GM19395 (cell line): ENCODE measurements at regions not wholly inside any gene's neighbourhood (a gene's known extent, or its start where the extent isn't known, plus 50 kb on each side); places are given as distances from the start of the nearest gene placed in this dataset.

Experiments used
- ATAC-seq: cut with Tn5 transposase; IDR thresholded peaks from one replicate; pipeline ENCODE4 v1.9.1; 2021; ENCODE audit warnings: mild to moderate bottlenecking, moderate library complexity; ENCODE audit not compliant: unreplicated experiment

- ATAC-seq = no peak
These were observed 353.5 kb upstream of the IL12A start for GRCh38 chr3:159635047-159635641.

- no peak for ATAC-seq
These were observed 350.6 kb upstream of the IL12A start for GRCh38 chr3:159637883-159638542.

GRCh38 chr3:159640225-159640624 lies 348.4 kb upstream of the IL12A start:
- no peak for ATAC-seq

- no peak for ATAC-seq
These were observed 345.2 kb upstream of the IL12A start for GRCh38 chr3:159643406-159643805.

- ATAC-seq = no peak
These were observed 342.8 kb upstream of the IL12A start for GRCh38 chr3:159645874-159646273.

- ATAC-seq = no peak
These were observed 338.7 kb upstream of the IL12A start for GRCh38 chr3:159649951-159650350.

- no peak for ATAC-seq
These were observed 337.9 kb upstream of the IL12A start for GRCh38 chr3:159650726-159651125.

- no peak for ATAC-seq
These were observed 336.2 kb upstream of the IL12A start for GRCh38 chr3:159652452-159652851.

- no peak for ATAC-seq
These were observed 334.2 kb upstream of the IL12A start for GRCh38 chr3:159654183-159655134.

GRCh38 chr3:159655202-159655601 lies 333.4 kb upstream of the IL12A start:
- ATAC-seq = no peak

GRCh38 chr3:159657176-159657575 lies 331.5 kb upstream of the IL12A start:
- no peak for ATAC-seq

GRCh38 chr3:159657629-159658028 lies 331.0 kb upstream of the IL12A start:
- no peak for ATAC-seq

- ATAC-seq = no peak
These were observed 328.3 kb upstream of the IL12A start for GRCh38 chr3:159660326-159660725.

GRCh38 chr3:159660901-159661300 lies 327.7 kb upstream of the IL12A start:
- ATAC-seq = no peak

- no peak for ATAC-seq
These were observed 326.1 kb upstream of the IL12A start for GRCh38 chr3:159662549-159662948.

- ATAC-seq = no peak
These were observed 324.6 kb upstream of the IL12A start for GRCh38 chr3:159664006-159664405.

- no peak for ATAC-seq
These were observed 324.0 kb upstream of the IL12A start for GRCh38 chr3:159664653-159665052.

GRCh38 chr3:159667261-159667660 lies 321.4 kb upstream of the IL12A start:
- ATAC-seq = no peak

- no peak for ATAC-seq
These were observed 320.2 kb upstream of the IL12A start for GRCh38 chr3:159668461-159668860.

- ATAC-seq = no peak
These were observed 319.6 kb upstream of the IL12A start for GRCh38 chr3:159668990-159669476.

- no peak for ATAC-seq
These were observed 318.9 kb upstream of the IL12A start for GRCh38 chr3:159669766-159670165.
